HG03571 (cell line): ENCODE measurements at regions not wholly inside any gene's neighbourhood (a gene's known extent, or its start where the extent isn't known, plus 50 kb on each side); places are given as distances from the start of the nearest gene placed in this dataset.

Source experiments
- ATAC-seq: cut with Tn5 transposase; IDR thresholded peaks from one replicate; pipeline ENCODE4 v1.9.1; 2021; ENCODE audit not compliant: unreplicated experiment

- no peak for ATAC-seq
These were observed 115.5 kb upstream of the ATP8B1 start for GRCh38 chr18:57918601-57919000.

GRCh38 chr18:57916684-57917083, 113.6 kb upstream of the ATP8B1 start:
- no peak for ATAC-seq

- no peak for ATAC-seq
These were observed 112.9 kb upstream of the ATP8B1 start for GRCh38 chr18:57915865-57916582.

- no peak for ATAC-seq
These were observed 112.1 kb upstream of the ATP8B1 start for GRCh38 chr18:57915248-57915647.

- no peak for ATAC-seq
These were observed 110.6 kb upstream of the ATP8B1 start for GRCh38 chr18:57913686-57914085.

GRCh38 chr18:57910817-57911216, 107.7 kb upstream of the ATP8B1 start:
- ATAC-seq, result no peak

GRCh38 chr18:57910134-57910533, 107.0 kb upstream of the ATP8B1 start:
- no peak for ATAC-seq

- ATAC-seq, result no peak
These were observed 106.5 kb upstream of the ATP8B1 start for GRCh38 chr18:57909620-57910019.

GRCh38 chr18:57908092-57908491, 105.0 kb upstream of the ATP8B1 start:
- ATAC-seq, result no peak

GRCh38 chr18:57907550-57907949, 104.4 kb upstream of the ATP8B1 start:
- no peak for ATAC-seq

- no peak for ATAC-seq
These were observed 103.7 kb upstream of the ATP8B1 start for GRCh38 chr18:57906852-57907251.

GRCh38 chr18:57904535-57904934, 101.4 kb upstream of the ATP8B1 start:
- no peak for ATAC-seq

GRCh38 chr18:57902721-57903120, 99.6 kb upstream of the ATP8B1 start:
- no peak for ATAC-seq

GRCh38 chr18:57901825-57902589, 98.9 kb upstream of the ATP8B1 start:
- ATAC-seq, result no peak

- no peak for ATAC-seq
These were observed 97.9 kb upstream of the ATP8B1 start for GRCh38 chr18:57900906-57901435.

GRCh38 chr18:57898506-57899124, 95.5 kb upstream of the ATP8B1 start:
- ATAC-seq, result no peak

GRCh38 chr18:57895182-57895581, 92.1 kb upstream of the ATP8B1 start:
- no peak for ATAC-seq

- no peak for ATAC-seq
These were observed 88.7 kb upstream of the ATP8B1 start for GRCh38 chr18:57891707-57892391.

- ATAC-seq, result no peak
These were observed 87.2 kb upstream of the ATP8B1 start for GRCh38 chr18:57890266-57890665.

- ATAC-seq, result no peak
These were observed 86.7 kb upstream of the ATP8B1 start for GRCh38 chr18:57889841-57890240.
